H1 (cell line): ENCODE measurements at regions not wholly inside any gene's neighbourhood (a gene's known extent, or its start where the extent isn't known, plus 50 kb on each side); places are given as distances from the start of the nearest gene placed in this dataset.

Experiments used
- CTCF ChIA-PET: fragments of 300-600 bp; sonication (Branson Sonifier 250); formaldehyde crosslinking; loops from one replicate; lab custom pipeline; 2021; ENCODE audit not compliant: partially characterized antibody; lab: Charles Lee
- POLR2A ChIA-PET: fragments of 300-600 bp; sonication (Branson Sonifier 250); formaldehyde crosslinking; loops from one replicate; lab custom pipeline; 2021; ENCODE audit warnings: inconsistent platforms; ENCODE audit not compliant: partially characterized antibody; lab: Charles Lee
- DNase-seq, 2 experiments: peaks; one replicate each; pipeline versions ENCODE4 v3.0.0 to v3.0.0-alpha.2; 2010 to 2022; ENCODE audit warnings: low spot score in 2 of 2, low read depth in 1 of 2, mixed read lengths in 1 of 2
- FAIRE-seq: peaks from 2 replicates; lab custom pipeline; 2011; peaks lifted over from hg19 to GRCh38; lab: Jason Lieb, UNC
- H2AFZ ChIP-seq: 2 replicates; pipeline ENCODE4 v1.8.1; 2012; ENCODE audit warnings: low read length, inconsistent platforms
- H2AK5ac ChIP-seq: 2 replicates; pipeline ENCODE4 v1.6.1; 2013; ENCODE audit warnings: low read depth, low read length
- H2BK120ac ChIP-seq: replicated peaks from 2 replicates; pipeline ENCODE3; 2013; ENCODE audit warnings: low read depth, low read length, inconsistent platforms
- H2BK12ac ChIP-seq: 2 replicates; pipeline ENCODE4 v1.6.1; 2013; ENCODE audit warnings: low read depth, low read length
- H2BK15ac ChIP-seq: 2 replicates; pipeline ENCODE4 v1.6.1; 2013; ENCODE audit warnings: low read length
- H2BK20ac ChIP-seq: 2 replicates; pipeline ENCODE4 v1.6.1; 2013; ENCODE audit warnings: low read length
- H2BK5ac ChIP-seq: 2 replicates; pipeline ENCODE4 v1.6.1; 2013; ENCODE audit warnings: low read depth, low read length
- H3K14ac ChIP-seq: 2 replicates; pipeline ENCODE4 v1.6.1; 2013; ENCODE audit warnings: inconsistent platforms; ENCODE audit not compliant: insufficient read length
- H3K18ac ChIP-seq: 2 replicates; pipeline ENCODE4 v1.6.1; 2013; ENCODE audit warnings: low read length; ENCODE audit errors: extremely low read depth
- H3K23ac ChIP-seq: 2 replicates; pipeline ENCODE4 v1.6.1; 2013; ENCODE audit warnings: inconsistent platforms; ENCODE audit not compliant: insufficient read length
- H3K23me2 ChIP-seq: 2 replicates; pipeline ENCODE4 v1.6.1; 2013; ENCODE audit warnings: low read depth, low read length
- H3K27ac ChIP-seq: 2 replicates; pipeline ENCODE4 v1.6.1; 2011; ENCODE audit warnings: low read depth, low read length, inconsistent platforms
- H3K27me3 ChIP-seq, 4 experiments: replicated peaks in 1 of 4; 1 replicate in 1 of 4; 2 replicates in 3 of 4; pipeline versions ENCODE4 v1.6.1 to v1.8.1; 2011 to 2013; ENCODE audit warnings: low read length in 3 of 4, mild to moderate bottlenecking in 3 of 4, inconsistent platforms in 2 of 4, mixed read lengths in 2 of 4, moderate library complexity in 1 of 4; ENCODE audit not compliant: control insufficient read depth in 3 of 4, insufficient read depth in 3 of 4; ENCODE audit errors: extremely low read depth in 1 of 4
- H3K36me3 ChIP-seq, 4 experiments: 2 replicates each; pipeline versions ENCODE4 v1.6.1 to v1.8.1; 2011 to 2013; ENCODE audit warnings: mild to moderate bottlenecking in 4 of 4, low read length in 3 of 4, moderate library complexity in 2 of 4, control low read depth in 1 of 4, inconsistent platforms in 1 of 4; ENCODE audit not compliant: insufficient read depth in 4 of 4, control insufficient read depth in 2 of 4
- H3K4ac ChIP-seq: replicated peaks from 2 replicates; pipeline ENCODE3; 2013; ENCODE audit warnings: low read length, low read depth, mixed read lengths, inconsistent platforms; ENCODE audit not compliant: insufficient read length
- H3K4me1 ChIP-seq, 4 experiments: replicated peaks in 1 of 4; 1 replicate in 1 of 4; 2 replicates in 3 of 4; pipeline versions ENCODE4 v1.6.1 to v1.8.1; 2011 to 2013; ENCODE audit warnings: low read length in 3 of 4, inconsistent platforms in 2 of 4, mixed read lengths in 1 of 4; ENCODE audit not compliant: insufficient read depth in 4 of 4, control insufficient read depth in 3 of 4
- H3K4me2 ChIP-seq, 2 experiments: 2 replicates each; pipeline versions ENCODE4 v1.6.1 to v1.8.1; 2011 to 2013; ENCODE audit warnings: low read depth in 2 of 2, low read length in 2 of 2, control low read depth in 1 of 2, inconsistent platforms in 1 of 2, mild to moderate bottlenecking in 1 of 2; ENCODE audit not compliant: insufficient read depth in 1 of 2
- H3K4me3 ChIP-seq, 4 experiments: fragments of 200-600, 300-600 bp in 1 of 4; sonication (generic), shearing (Covaris generic), sonication (Bioruptor Twin) in 1 of 4; 2 replicates each; pipeline versions ENCODE4 v1.5.1 to v1.8.1; 2011 to 2016; ENCODE audit warnings: low read length in 4 of 4, low read depth in 3 of 4, control low read depth in 2 of 4, inconsistent platforms in 2 of 4, mild to moderate bottlenecking in 2 of 4, mixed read lengths in 1 of 4, moderate library complexity in 1 of 4; ENCODE audit not compliant: insufficient read depth in 2 of 4; ENCODE audit errors: extremely low read depth in 1 of 4
- H3K56ac ChIP-seq: replicated peaks from 2 replicates; pipeline ENCODE3; 2013; ENCODE audit warnings: low read depth, mild to moderate bottlenecking, mixed read lengths, low read length, inconsistent platforms; ENCODE audit not compliant: insufficient read length
- H3K79me1 ChIP-seq: 2 replicates; pipeline ENCODE4 v1.6.1; 2013; ENCODE audit warnings: low read depth, low read length, control low read depth
- H3K79me2 ChIP-seq, 2 experiments: 2 replicates each; pipeline versions ENCODE4 v1.6.1 to v1.8.1; 2012 to 2013; ENCODE audit warnings: low read length in 2 of 2, mild to moderate bottlenecking in 2 of 2, inconsistent platforms in 1 of 2; ENCODE audit not compliant: insufficient read depth in 2 of 2, control insufficient read depth in 1 of 2
- H3K9ac ChIP-seq, 4 experiments: replicated peaks in 1 of 4; 1 replicate in 1 of 4; 2 replicates in 3 of 4; pipeline versions ENCODE4 v1.6.1 to v1.8.1; 2011 to 2013; ENCODE audit warnings: low read depth in 3 of 4, low read length in 3 of 4, control low read depth in 2 of 4, mild to moderate bottlenecking in 2 of 4, moderate library complexity in 2 of 4, inconsistent platforms in 1 of 4; ENCODE audit errors: extremely low read depth in 1 of 4
- H3K9me3 ChIP-seq, 2 experiments: 2 replicates each; pipeline versions ENCODE4 v1.6.1 to v1.8.1; 2012 to 2013; ENCODE audit warnings: mild to moderate bottlenecking in 2 of 2, moderate library complexity in 2 of 2, control low read depth in 1 of 2, inconsistent platforms in 1 of 2, low read depth in 1 of 2, low read length in 1 of 2, mixed read lengths in 1 of 2; ENCODE audit not compliant: insufficient read depth in 2 of 2
- H4K20me1 ChIP-seq, 2 experiments: replicated peaks in 1 of 2; 2 replicates each; pipeline versions ENCODE3 to v1.8.1; 2011 to 2013; ENCODE audit warnings: inconsistent platforms in 2 of 2, low read length in 2 of 2, mild to moderate bottlenecking in 1 of 2; ENCODE audit not compliant: insufficient read depth in 2 of 2, control insufficient read depth in 1 of 2
- H4K5ac ChIP-seq: 2 replicates; pipeline ENCODE4 v1.6.1; 2013; ENCODE audit warnings: low read length, low read depth, mixed read lengths, inconsistent platforms; ENCODE audit not compliant: insufficient read length
- H4K8ac ChIP-seq: 2 replicates; pipeline ENCODE4 v1.8.0; 2013; ENCODE audit warnings: mild to moderate bottlenecking, moderate library complexity, low read length, inconsistent platforms; ENCODE audit not compliant: insufficient read depth; ENCODE audit errors: extremely low read depth
- H4K91ac ChIP-seq: replicated peaks from 2 replicates; pipeline ENCODE3; 2013; ENCODE audit warnings: low read length, mixed read lengths, inconsistent platforms; ENCODE audit not compliant: insufficient read length
- CHD2 ChIP-seq: IDR thresholded peaks from 2 replicates; pipeline ENCODE4 v1.6.1; 2012; ENCODE audit warnings: low read length, improper control_type of control experiment
- CTCF ChIP-seq, 3 experiments: IDR thresholded peaks; 1 replicate in 2 of 3; 2 replicates in 1 of 3; pipeline versions ENCODE4 v1.5.1 to v1.6.1; 2011; ENCODE audit warnings: low read length in 3 of 3, mild to moderate bottlenecking in 3 of 3, inconsistent platforms in 2 of 3, low read depth in 1 of 3, moderate library complexity in 1 of 3; ENCODE audit not compliant: insufficient read depth in 1 of 3; ENCODE audit errors: control extremely low read depth in 1 of 3
- EGR1 ChIP-seq: IDR thresholded peaks from 2 replicates; pipeline ENCODE4 v1.6.1; 2011; ENCODE audit warnings: low read depth, low read length, borderline replicate concordance
- NANOG ChIP-seq: IDR thresholded peaks from 2 replicates; pipeline ENCODE4 v1.6.1; 2011; ENCODE audit warnings: low read length, low read depth, mild to moderate bottlenecking, inconsistent platforms; ENCODE audit not compliant: insufficient read depth, poor library complexity, severe bottlenecking
- RAD21 ChIP-seq, 2 experiments: IDR thresholded peaks in 1 of 2; conservative IDR thresholded peaks in 1 of 2; 2 replicates each; pipeline ENCODE4 v1.6.1; 2011; ENCODE audit warnings: low read depth in 2 of 2, low read length in 2 of 2, improper control_type of control experiment in 1 of 2, inconsistent platforms in 1 of 2, mild to moderate bottlenecking in 1 of 2, moderate library complexity in 1 of 2
- RNF2 ChIP-seq: fragments of 200-900, 300-1000 bp; sonication (generic); IDR thresholded peaks from 2 replicates; pipeline ENCODE4 v1.7.1; 2016; ENCODE audit warnings: borderline replicate concordance, low read depth, mild to moderate bottlenecking, antibody characterized with exemption, low read length; ENCODE audit not compliant: poor library complexity, severe bottlenecking; ENCODE audit errors: missing control alignments
- SIX5 ChIP-seq: IDR thresholded peaks from 2 replicates; pipeline ENCODE4 v1.6.1; 2011; ENCODE audit warnings: mild to moderate bottlenecking, low read depth, low read length
- SP2 ChIP-seq: IDR thresholded peaks from 2 replicates; pipeline ENCODE4 v1.6.1; 2012; ENCODE audit warnings: mild to moderate bottlenecking, low read length, inconsistent platforms
- USF2 ChIP-seq: IDR thresholded peaks from 2 replicates; pipeline ENCODE4 v1.6.1; 2011; ENCODE audit warnings: low read length, improper control_type of control experiment
- WGBS, 2 experiments: shearing (Covaris generic) in 1 of 2; methylation state at CpG; one replicate each; pipeline versions ENCODE4 v1.1.6 to v1.1.7; 2013 to 2015; ENCODE audit warnings: low lambda C conversion rate in 2 of 2, mixed read lengths in 2 of 2, inconsistent platforms in 1 of 2, low coverage in 1 of 2, missing lambda C conversion rate in 1 of 2; ENCODE audit not compliant: insufficient replicate concordance in 2 of 2, insufficient coverage in 1 of 2, insufficient read length in 1 of 2; ENCODE audit errors: extremely low coverage in 1 of 2, missing lambda C conversion rate in 1 of 2; 5-methylcytosine and 5-hydroxymethylcytosine counted together

GRCh38 chr10:131588704-131589220, 277.2 kb upstream of the TCERG1L start:
- Histone ChIP-seq H2BK5ac (peak overlapping the region; percentile 30; the same call in 1 of the 2 replicates), H4K91ac (no peak overlapping the region), H3K23ac (no peak overlapping the region), H2BK20ac (no peak overlapping the region), H3K18ac (no peak overlapping the region), H3K79me2 (no peaks in the 10 kb centered on the region), H2BK15ac (no peak overlapping the region), H3K4me1 (no peaks in the 10 kb centered on the region), H2BK120ac (no peak overlapping the region), H3K14ac (no peak overlapping the region), H3K36me3 (no peaks in the 10 kb centered on the region), H2AFZ (no peak overlapping the region; the same call in 1 of the 2 replicates), H2AK5ac (no peak overlapping the region), H2BK12ac (no peak overlapping the region), H3K79me1 (no peaks in the 10 kb centered on the region), H4K20me1 (peaks cover 0 to 7% of the 10 kb centered on the region in 2 experiments), H3K9ac (no peak overlapping the region), H4K8ac (no peak overlapping the region), H3K4ac (no peak overlapping the region), H3K23me2 (peaks cover 9% of the 10 kb centered on the region; the same call in 1 of the 2 replicates), H3K56ac (no peak overlapping the region), H3K27me3 (no peaks in the 10 kb centered on the region), H3K4me2 (no peak overlapping the region), H4K5ac (no peak overlapping the region), H3K27ac (no peak overlapping the region), H3K4me3 (no peak overlapping the region), H3K9me3 (no peaks in the 10 kb centered on the region; a peak in 1 of 4 replicates)
- FAIRE-seq (no peak), DNase-seq (no peak)
- ChIA-PET POLR2A (no interaction called here), CTCF (interaction anchor here (0.7 to 1.1 kb wide), 2 partner anchors 10 to 135 kb away, joined by 3 to 5 read pairs; no protein-coding TSS in a partner anchor)
- 89% methylated on average over 11 of the region's 11 CpGs; no CpG with 5 or more reads in 1 of the 2 experiments for WGBS, 2 experiments
- no peak for TF ChIP-seq RAD21 (IDR thresholded peaks at IDR 0.05 in 1 of 2, conservative IDR thresholded peaks at IDR 0.05 in 1 of 2; ENCODE audit: low read depth in 2 of 2, low read length in 2 of 2)
- TF ChIP-seq CHD2, result no peak
- no peak for TF ChIP-seq USF2
- TF ChIP-seq EGR1, result no peak
- TF ChIP-seq SP2, result no peak
- TF ChIP-seq CTCF (IDR thresholded peaks at IDR 0.05; ENCODE audit: control extremely low read depth in 1 of 3, insufficient read depth in 1 of 3, low read depth in 1 of 3, low read length in 3 of 3), result no peak
- no peak for TF ChIP-seq RNF2
- no peak for TF ChIP-seq NANOG
- no peak for TF ChIP-seq SIX5
